ENCODE measurements at regions not wholly inside any gene's neighbourhood (a gene's known extent, or its start where the extent isn't known, plus 50 kb on each side); places are given as distances from the start of the nearest gene placed in this dataset.

- no peak for ATAC-seq
- ChIA-PET POLR2A (interaction anchor here (0.9 kb wide), 1 partner anchor 14 kb away, joined by 3 read pairs; no protein-coding TSS in a partner anchor), CTCF (interaction anchor here (1.8 to 3.1 kb wide), 2 partner anchors 24 to 27 kb away, joined by 7 read pairs; no protein-coding TSS in a partner anchor)
- peaks cover 40% of the 10 kb centered on the region for H3K4me1 Mint-ChIP-seq (ENCODE audit: low read depth)
- no peak for TF ChIP-seq CTCF (IDR thresholded peaks at IDR 0.05)
- peaks cover 21% of the 10 kb centered on the region for H3K9me3 Mint-ChIP-seq
- no peak for DNase-seq
- intact Hi-C loops (cut with micrococcal nuclease): no loop called here
- H3K4me3 Mint-ChIP-seq: no peak overlapping the region
- H3K27me3 Mint-ChIP-seq: no peaks in the 10 kb centered on the region
- H3K27ac Mint-ChIP-seq: no peak overlapping the region
- peaks cover 25% of the 10 kb centered on the region for H3K36me3 Mint-ChIP-seq (ENCODE audit: low read depth)
Observed at GRCh38 chr2:7646661-7647060, 729.4 kb downstream of the RNF144A start.

GRCh38 chr2:7648221-7648795, 731.1 kb downstream of the RNF144A start:
- no peak for TF ChIP-seq CTCF (IDR thresholded peaks at IDR 0.05)
- no peak overlapping the region for H3K4me3 Mint-ChIP-seq
- H3K27ac Mint-ChIP-seq: no peak overlapping the region
- H3K9me3 Mint-ChIP-seq: peaks cover 18% of the 10 kb centered on the region
- ChIA-PET POLR2A (no interaction called here), CTCF (interaction anchor here (1.4 to 3.1 kb wide), 3 partner anchors 23 to 31 kb away, joined by 3 to 7 read pairs (median 4); no protein-coding TSS in a partner anchor)
- intact Hi-C loops (cut with micrococcal nuclease): no loop called here
- ATAC-seq (no peak), DNase-seq (no peak)
- peaks cover 35% of the 10 kb centered on the region for H3K4me1 Mint-ChIP-seq (ENCODE audit: low read depth)
- no peaks in the 10 kb centered on the region for H3K27me3 Mint-ChIP-seq
- H3K36me3 Mint-ChIP-seq (ENCODE audit: low read depth): peaks cover 20% of the 10 kb centered on the region

GRCh38 chr2:7649461-7650228, 732.4 kb downstream of the RNF144A start:
- POLR2A ChIA-PET: interaction anchor here (0.6 to 1.1 kb wide), 3 partner anchors 19 to 1211 kb away, joined by 3 read pairs; no protein-coding TSS in a partner anchor
- peak overlapping the region; percentile 90 for H3K27ac Mint-ChIP-seq
- DNase-seq: peak; percentile 30
- peak overlapping the region; percentile 31 for H3K4me3 Mint-ChIP-seq
- peaks cover 27% of the 10 kb centered on the region for H3K36me3 Mint-ChIP-seq (ENCODE audit: low read depth)
- TF ChIP-seq CTCF (IDR thresholded peaks at IDR 0.05): no peak
- H3K4me1 Mint-ChIP-seq (ENCODE audit: low read depth): peaks cover 34% of the 10 kb centered on the region
- CTCF ChIA-PET: interaction anchor here (1.0 to 1.6 kb wide), 5 partner anchors 11 to 82 kb away, joined by 3 to 5 read pairs (median 4); no protein-coding TSS in a partner anchor
- H3K9me3 Mint-ChIP-seq: peaks cover 30% of the 10 kb centered on the region
- intact Hi-C loops (cut with micrococcal nuclease): no loop called here
- no peaks in the 10 kb centered on the region for H3K27me3 Mint-ChIP-seq
- peak; percentile 45 for ATAC-seq

- CTCF ChIA-PET: interaction anchor here (0.6 to 1.2 kb wide), 2 partner anchors 18 to 58 kb away, joined by 3 to 5 read pairs; no protein-coding TSS in a partner anchor
- ATAC-seq: no peak
Observed at GRCh38 chr2:7653617-7654016, 736.4 kb downstream of the RNF144A start.

More at GRCh38 chr2:7653617-7654016, 736.4 kb downstream of the RNF144A start:
- Mint-ChIP-seq H3K4me1 (ENCODE audit: low read depth) (peaks cover 27% of the 10 kb centered on the region), H3K36me3 (ENCODE audit: low read depth) (peaks cover 28% of the 10 kb centered on the region), H3K4me3 (no peak overlapping the region), H3K27me3 (no peaks in the 10 kb centered on the region), H3K27ac (no peak overlapping the region), H3K9me3 (peaks cover 32% of the 10 kb centered on the region)
- POLR2A ChIA-PET: no interaction called here
- DNase-seq: no peak
- TF ChIP-seq CTCF (IDR thresholded peaks at IDR 0.05): no peak
- intact Hi-C loops (cut with micrococcal nuclease): no loop called here
